ENCODE measurements at regions not wholly inside any gene's neighbourhood (a gene's known extent, or its start where the extent isn't known, plus 50 kb on each side); places are given as distances from the start of the nearest gene placed in this dataset.
"Not testable (repeated sequence)": the region's sequence is repeated elsewhere in the genome, so short reads cannot be mapped to it uniquely, and the experiment has no call there.

- DNase-seq, result no peak
Observed at GRCh38 chr7:13107291-13107690, 419.9 kb downstream of the ARL4A start.

GRCh38 chr7:13108061-13108460 is 420.6 kb downstream of the ARL4A start:
- DNase-seq, result no peak

GRCh38 chr7:13109201-13109600 is 421.8 kb downstream of the ARL4A start:
- no peak for DNase-seq

DNA sequence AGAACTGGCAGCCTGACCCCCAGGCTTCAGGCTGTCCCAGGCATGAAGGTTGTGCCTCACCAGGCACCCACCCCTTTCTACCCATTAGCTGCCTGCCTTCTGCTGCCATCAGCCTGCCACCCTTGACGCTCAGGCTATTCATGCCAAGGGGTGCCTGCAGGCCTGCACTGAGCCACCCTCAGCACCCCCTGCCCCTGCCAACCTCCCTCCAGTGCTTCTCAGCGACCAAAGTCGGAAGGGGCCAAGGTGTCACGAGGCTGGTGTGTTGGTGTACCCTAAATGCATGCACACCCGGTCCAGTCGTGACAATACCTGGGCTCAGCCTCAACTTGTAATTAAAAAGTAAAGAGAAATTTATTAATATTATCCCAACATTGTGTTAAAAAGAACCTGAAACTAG is 422.7 kb downstream of the ARL4A start:
- DNase-seq, result no peak

DNA sequence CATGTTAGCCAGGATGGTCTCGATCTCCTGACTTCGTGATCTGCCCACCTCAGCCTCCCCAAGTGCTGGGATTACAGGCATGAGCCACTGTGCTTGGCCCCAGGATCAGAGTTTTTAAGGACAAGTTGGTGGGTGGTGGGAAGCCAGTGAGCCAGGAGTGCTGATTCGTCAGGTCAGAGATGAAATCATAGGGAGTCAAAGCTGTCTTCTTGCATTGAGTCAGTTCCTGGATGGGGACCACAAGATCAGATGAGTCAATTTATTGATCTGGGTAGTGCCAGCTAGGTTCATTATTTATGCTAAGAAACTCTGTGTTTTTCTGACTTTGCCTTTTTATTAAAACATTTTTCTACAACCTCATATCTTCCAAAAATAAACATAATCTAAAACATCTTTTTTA is 423.8 kb downstream of the ARL4A start:
- DNase-seq, result no peak

GRCh38 chr7:13114240-13114639 is 426.8 kb downstream of the ARL4A start:
- not testable (repeated sequence) for DNase-seq

GRCh38 chr7:13115157-13115772 is 427.8 kb downstream of the ARL4A start:
- DNase-seq, result peak; percentile 18

- peak; percentile 4 for DNase-seq
Observed at GRCh38 chr7:13115855-13116254, 428.4 kb downstream of the ARL4A start.

GRCh38 chr7:13117103-13117502 is 429.7 kb downstream of the ARL4A start:
- peak; percentile 34 for DNase-seq

GRCh38 chr7:13117592-13117991 is 430.2 kb downstream of the ARL4A start:
- DNase-seq, result no peak

GRCh38 chr7:13124629-13125028 is 437.2 kb downstream of the ARL4A start:
- not testable (repeated sequence) for DNase-seq

DNA sequence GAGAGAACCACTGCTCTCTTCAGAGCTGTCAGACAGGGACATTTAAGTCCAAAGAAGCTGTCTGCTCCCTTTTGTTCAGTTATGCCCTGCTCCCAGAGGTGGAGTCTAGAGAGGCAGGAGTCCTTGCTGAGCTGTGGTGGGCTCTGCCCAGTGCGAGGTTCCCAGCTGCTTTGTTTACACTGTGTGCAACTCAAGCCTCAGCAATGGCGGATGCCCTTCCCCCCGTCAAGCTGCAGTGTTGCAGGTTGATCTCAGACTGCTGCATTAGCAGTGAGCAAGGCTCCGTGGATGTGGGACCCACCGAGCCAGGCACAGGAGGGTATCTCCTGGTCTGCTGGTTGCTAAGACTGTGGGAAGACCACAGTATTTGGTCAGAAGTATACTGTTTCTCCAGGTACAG is 438.9 kb downstream of the ARL4A start:
- DNase-seq, result no peak

- no peak for DNase-seq
Observed at GRCh38 chr7:13130321-13130720, 442.9 kb downstream of the ARL4A start.

DNA sequence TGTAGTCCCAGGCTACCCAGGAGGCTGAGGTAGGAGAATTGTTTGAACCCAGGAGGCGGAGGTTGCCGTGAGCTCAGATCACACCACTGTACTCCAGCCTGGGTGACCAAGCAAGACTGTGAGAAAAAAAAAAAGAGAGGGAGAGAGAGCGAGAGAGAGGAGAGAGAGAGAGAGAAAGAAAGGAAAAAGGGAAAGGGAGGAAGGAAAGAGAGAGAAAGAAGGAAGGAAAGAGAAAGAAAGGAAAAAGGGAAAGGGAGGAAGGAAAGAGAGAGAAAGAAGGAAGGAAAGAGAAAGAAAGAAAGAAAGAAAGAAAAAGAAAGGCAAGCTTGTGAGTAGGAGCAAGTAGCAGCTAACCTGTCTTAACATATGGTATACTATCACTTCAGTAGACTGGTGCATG is 443.5 kb downstream of the ARL4A start:
- not testable (repeated sequence) for DNase-seq

DNA sequence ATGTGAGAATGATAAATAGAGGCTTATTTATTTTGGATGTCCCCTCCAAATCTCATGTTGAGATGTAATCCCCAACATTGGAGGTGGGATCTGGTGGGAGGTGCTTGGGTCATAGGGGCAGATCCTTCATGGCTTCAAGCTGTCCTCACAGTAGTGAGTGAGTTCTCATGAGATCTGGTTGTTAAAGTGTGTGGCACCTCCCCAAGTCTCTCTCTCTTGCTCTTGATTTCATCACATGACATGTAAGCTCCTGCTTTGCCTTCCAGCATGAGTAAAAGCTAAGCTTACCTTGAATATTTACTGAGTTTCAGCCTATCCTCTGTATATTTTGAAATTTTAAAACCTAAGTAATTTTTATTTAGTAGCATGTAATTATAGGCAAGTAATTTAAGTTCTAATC is 444.9 kb downstream of the ARL4A start:
- DNase-seq, result no peak

DNA sequence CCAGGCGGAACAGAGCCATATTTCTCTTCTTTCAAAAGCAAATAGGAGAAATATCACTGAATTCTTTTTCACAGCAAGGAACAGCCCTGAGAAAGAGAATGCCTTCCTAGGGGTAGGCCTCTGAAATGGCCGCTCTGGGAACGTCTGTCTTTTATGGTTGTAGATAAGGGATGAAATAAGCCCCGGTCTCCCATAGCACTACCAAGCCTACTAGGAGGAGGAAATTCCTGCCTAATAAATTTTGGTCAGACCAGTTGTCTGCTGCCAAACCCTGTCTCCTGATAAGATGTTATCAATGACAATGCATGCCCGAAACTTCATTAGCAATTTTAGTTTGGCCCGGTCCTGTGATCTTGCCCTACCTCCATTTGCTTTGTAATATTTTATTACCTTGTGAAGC is 448.9 kb downstream of the ARL4A start:
- DNase-seq, result not testable (repeated sequence)

DNA sequence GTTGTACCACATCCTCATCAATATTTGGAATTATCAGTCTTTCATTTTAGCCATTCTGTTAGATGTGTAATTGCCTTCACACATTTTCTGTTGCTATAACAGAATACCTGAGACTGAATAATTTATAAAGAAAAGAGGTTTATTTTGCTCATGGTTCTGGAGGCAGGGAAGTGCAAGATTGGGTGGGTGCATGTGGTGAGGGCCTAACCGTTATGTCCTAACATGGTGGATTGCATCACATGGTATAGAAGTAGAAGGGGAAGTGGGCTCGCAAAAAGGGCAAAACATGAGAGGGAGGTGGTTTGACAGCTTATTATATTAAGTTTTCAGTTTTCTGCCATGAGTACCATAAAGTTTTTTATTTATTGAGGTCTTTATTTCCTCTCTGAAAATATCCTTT is 452.0 kb downstream of the ARL4A start:
- no peak for DNase-seq

DNA sequence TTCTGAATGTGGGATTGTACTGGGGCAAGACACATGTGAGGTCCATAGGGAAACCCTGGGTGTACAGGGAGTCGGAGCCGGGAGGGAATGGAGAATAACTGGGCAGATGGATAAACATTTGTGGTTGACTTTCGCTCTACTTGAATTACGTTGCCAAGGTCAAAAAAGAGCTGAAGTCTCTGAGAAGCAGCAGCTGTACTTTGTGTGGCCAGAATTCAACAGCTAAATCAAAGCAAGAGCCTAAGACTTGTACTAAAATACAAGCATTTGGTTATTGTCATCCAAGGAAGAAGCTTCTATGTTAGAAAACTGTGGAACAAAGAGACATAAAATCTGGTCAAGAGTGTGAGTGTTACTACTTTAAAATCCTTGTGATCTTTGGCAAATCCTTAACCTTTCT is 457.2 kb downstream of the ARL4A start:
- no peak for DNase-seq

DNA sequence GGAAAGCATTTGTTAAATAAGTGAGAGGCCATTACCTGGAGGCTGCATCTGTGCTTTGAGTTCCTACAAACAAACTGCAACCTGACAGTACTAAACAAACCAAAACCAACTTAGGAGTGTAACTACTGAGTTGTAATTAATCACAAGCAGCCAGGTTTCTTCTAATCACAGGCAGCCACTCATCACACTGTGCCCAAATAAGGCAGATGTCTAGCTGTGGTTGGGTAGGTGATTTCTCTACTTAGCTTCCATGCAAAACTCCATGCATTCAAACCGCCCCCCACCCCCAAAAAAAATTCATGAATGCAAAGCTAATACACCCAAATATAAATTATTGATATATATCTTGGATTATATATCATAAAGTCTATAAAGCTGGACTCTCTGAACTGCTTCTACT is 461.1 kb downstream of the ARL4A start:
- no peak for DNase-seq

DNA sequence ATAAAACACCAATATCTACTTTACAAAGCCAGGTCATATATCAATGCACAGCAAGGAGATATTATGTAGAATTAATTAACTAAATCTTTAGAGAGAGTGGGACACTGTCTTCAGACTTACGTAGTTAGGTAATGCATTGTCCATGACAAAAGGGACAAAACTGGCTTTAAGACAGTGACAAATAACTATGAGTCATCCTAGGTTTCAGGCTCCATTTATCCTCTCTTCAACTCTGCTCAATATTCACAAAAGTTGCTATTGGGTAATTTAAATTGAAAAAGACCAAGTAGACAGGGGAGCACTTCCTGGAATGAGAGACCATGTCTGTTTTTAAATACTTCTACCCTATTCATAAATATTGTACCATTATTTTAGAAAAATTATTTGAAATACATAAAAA is 464.5 kb downstream of the ARL4A start:
- DNase-seq, result no peak

GRCh38 chr7:13152755-13153154 is 465.3 kb downstream of the ARL4A start:
- no peak for DNase-seq

DNA sequence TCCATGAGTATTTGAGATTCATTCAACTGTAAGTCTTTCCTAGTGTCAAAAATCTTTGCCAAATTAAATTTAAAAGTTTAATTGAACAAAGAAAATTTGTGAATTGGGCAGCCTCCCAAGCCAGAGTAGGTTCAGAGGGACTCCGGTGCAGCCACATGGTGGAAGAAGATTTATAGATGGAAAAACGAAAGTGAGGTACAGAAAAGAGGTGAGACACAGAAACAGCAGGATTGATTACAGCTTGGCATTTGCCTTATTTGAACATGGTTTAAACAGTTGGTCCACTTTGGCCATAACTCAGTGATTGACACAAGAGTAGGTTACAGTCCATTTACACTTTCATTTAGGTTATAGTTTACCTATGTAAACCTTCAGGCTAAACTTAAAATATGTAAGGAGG is 465.8 kb downstream of the ARL4A start:
- DNase-seq, result no peak

DNA sequence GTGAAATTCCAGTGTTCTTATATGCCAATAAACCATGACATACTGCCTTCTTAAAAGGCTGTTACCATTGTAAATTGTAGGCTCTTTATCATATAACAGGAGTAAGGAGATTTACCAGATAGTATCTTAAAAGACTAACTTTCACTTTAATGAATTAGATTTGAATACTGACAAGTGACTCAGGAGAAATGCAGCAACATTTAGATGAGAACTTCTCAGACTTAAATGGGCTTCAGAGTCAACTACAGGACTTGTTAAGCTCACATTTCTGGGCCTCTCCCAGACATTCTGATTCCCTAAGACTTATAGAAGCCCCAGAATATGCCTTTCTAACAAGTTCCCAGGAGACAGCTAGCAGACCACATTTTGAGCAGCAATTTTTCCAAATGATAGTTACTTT is 466.3 kb downstream of the ARL4A start:
- no peak for DNase-seq

- no peak for DNase-seq
Observed at GRCh38 chr7:13155188-13155587, 467.8 kb downstream of the ARL4A start.

- no peak for DNase-seq
Observed at GRCh38 chr7:13159003-13159402, 471.6 kb downstream of the ARL4A start.

Data from NCI-H82 (cell line).